HG03571 (cell line): ENCODE measurements at regions not wholly inside any gene's neighbourhood (a gene's known extent, or its start where the extent isn't known, plus 50 kb on each side); places are given as distances from the start of the nearest gene placed in this dataset.

Experiments
- ATAC-seq: cut with Tn5 transposase; IDR thresholded peaks from one replicate; pipeline ENCODE4 v1.9.1; 2021; ENCODE audit not compliant: unreplicated experiment

DNA sequence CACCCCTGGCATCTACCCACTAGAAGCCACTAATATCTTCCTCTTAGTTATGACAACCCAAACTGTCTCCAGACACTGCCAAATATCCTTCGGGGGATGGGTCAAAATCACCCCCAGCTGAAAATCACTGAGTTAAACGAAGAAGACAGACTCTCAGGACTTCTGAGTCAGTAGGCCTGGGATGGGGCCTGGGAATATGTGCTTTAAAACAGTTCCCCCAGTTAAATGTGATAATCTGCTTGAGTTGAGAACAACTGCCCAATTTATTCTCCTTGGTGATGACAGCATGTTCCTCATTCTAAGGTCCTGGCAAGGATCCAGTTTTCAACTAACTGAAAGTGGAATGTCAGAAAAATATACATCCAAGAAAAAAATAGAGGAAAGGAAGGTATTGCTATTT lies 52.4 kb downstream of the CBLL2 start:
- ATAC-seq = no peak

DNA sequence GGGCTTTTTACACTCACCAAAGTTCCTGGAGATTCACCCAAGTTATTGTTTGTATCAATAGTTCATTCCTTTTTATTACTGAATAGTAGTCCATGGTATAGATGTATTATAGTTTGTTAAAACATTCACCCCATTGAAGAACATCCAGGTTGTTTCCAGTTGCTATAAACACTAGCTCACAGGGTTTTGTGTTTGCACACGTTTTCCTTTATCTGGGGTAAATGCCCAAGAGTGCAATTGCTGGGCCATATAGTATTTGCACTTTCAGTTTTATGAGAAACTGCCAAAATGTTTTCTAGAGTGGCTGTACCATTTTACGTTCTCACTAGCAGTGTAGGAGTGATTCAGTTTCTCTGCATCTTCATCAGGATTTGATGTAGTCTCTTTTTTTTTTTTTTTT lies 57.1 kb downstream of the CBLL2 start:
- no peak for ATAC-seq

- no peak for ATAC-seq
Measured at GRCh38 chrX:22338740-22339139, 66.0 kb downstream of the CBLL2 start.

DNA sequence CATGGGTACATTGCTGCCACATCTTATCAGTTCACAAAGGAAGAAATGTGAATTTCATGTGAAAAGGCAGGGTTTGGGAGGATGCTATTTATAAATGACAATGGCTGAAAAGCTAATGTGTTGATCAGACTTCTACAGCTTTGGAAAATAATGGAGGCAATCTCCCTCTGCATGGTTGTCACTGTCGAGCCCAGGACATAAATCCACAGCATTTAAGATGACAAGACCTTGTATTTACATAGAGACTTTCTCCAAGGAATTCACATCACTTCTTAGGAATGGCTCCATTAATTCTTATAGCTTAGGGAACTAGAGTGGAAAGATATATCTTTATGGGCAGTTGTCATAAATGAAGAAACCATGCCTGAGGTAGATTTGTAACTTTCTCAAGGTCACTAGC lies 66.7 kb downstream of the CBLL2 start:
- no peak for ATAC-seq

DNA sequence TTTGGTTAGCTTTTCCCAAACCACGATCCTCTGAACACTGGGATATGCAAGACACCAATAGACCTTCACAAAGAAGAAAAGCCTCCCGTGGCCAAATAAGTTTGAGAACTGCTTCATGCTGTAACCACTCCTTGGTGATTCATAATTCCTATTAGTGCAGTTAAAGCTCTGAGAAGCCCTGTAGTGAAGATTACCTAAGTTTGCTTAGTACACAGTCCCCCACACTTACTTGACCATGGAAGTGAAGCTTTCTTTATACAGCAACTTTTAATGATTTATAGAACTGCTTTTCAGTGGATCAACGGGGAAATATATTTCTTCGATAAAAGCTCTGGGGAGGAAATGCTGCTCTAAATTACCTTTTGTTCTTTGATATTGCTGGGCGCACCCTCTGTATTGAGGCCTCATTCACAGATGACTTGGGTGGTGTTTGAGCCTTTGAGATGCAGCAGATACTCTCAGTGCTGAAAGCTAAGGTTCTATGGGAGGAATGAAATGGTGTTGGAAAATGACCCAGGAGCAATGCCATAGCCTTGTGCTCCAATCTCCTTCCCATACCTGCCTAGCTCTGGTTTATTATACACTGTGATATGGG lies 67.4 kb downstream of the CBLL2 start:
- no peak for ATAC-seq

GRCh38 chrX:22343192-22343591 lies 70.5 kb downstream of the CBLL2 start:
- ATAC-seq = no peak

GRCh38 chrX:22345884-22346283 lies 73.2 kb downstream of the CBLL2 start:
- no peak for ATAC-seq

GRCh38 chrX:22347491-22347890 lies 74.8 kb downstream of the CBLL2 start:
- ATAC-seq = no peak

DNA sequence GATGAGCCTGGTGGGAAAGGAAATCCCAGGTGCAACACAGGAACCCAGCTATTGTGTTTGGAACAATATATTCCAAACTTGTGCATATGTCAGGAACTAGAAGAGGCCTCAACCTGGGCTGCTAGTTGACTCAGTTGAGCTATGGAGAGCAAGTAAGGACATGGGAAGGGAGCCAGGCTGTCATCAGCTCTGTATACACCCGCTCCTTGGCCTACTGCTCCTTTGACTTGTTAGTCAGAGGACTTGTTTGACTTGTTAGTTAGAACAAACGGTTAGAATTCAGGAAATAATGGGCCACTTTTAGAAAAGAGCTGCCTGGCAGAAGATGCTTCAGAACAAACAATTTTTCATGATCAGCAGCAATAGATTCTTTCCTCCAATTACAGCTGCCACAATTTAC lies 76.4 kb downstream of the CBLL2 start:
- ATAC-seq = no peak

GRCh38 chrX:22351076-22351475 lies 78.4 kb downstream of the CBLL2 start:
- no peak for ATAC-seq

DNA sequence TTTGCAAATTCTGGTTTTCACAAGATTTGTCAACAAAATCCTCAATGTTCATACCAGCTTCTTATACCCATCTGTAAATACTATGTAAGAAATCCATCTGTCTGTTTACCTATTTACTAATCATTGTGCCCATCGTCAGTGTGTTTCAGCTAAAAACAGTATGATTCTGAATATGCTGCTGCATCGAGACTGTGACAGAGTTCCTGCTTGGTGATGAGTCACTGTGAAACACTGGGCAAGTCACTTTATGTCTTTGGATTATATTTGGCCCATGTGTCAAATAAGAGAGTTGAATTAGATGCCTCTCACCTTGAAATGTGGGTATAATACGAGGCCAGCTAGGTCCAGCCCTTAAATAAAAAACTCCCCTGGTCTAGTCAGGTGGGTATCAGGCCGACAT lies 79.3 kb downstream of the CBLL2 start:
- ATAC-seq = no peak

GRCh38 chrX:22357621-22358020 lies 84.9 kb downstream of the CBLL2 start:
- ATAC-seq = no peak

DNA sequence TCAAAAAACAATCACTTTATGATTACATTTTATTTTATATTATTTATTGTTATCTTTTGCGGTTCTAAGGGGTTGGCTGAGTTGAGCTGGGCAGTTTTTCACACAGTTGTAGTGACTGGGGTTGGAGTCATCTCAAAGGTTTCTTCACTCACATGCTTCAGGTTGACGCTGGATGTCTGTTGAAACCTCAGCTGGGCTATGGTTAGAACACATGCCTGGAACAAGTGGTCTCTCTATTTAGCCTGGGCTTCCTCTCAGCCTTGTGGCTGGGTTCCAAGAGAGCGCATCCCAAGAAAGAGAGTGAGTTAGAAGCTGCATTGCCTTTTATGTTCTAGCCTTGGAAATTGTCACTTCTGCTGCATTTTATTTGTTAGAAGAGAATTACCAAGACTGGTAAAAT lies 87.4 kb downstream of the CBLL2 start:
- ATAC-seq = no peak

- no peak for ATAC-seq
Measured at GRCh38 chrX:22365460-22365859, 92.7 kb downstream of the CBLL2 start.

DNA sequence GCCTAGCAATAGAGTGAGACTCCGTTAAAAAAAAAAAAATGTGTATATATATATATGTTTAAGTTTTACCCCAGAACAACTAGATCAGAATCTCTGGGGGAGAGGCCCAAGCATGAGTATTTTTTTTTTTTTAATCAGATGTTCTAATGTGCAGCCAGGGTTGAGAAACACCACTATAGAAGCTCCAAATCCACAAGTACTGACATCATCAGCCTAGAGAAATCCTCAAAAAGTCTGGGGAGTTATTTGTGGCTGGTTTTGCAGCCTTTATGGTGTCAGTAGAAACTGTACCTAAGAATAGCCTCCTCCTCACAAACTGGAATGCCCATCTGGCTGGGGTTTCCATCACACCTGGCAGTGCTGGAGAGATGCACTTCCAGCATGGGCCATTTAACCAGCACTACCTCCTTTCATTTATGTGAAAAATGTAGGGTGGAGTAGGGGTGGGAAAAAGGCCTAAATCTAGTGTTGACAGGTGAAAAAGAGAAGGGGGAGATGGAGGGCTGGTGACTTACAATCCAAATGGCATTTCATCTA lies 93.5 kb downstream of the CBLL2 start:
- no peak for ATAC-seq

GRCh38 chrX:22366906-22367305 lies 94.2 kb downstream of the CBLL2 start:
- no peak for ATAC-seq

- ATAC-seq = no peak
Measured at GRCh38 chrX:22373094-22373493, 100.4 kb downstream of the CBLL2 start.

DNA sequence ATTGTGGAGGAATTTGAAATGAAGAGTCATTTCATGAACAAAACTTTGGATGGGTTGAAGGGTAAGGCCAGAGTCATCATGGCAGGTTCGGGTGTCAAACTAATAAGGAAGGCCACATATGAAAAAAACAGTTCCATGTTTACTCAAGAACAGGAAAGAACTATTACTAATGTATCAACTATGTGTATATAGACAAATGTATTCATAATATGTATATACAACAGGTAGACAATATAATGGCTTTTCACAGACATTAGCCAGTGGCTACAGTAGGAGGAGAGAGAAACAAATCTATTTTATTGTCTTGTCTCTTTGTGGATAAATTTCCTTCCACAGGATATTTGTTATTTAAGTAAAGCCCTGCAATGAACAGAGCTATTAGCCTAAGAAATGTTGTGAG lies 101.1 kb downstream of the CBLL2 start:
- no peak for ATAC-seq

- ATAC-seq = no peak
Measured at GRCh38 chrX:22376369-22376768, 103.7 kb downstream of the CBLL2 start.

DNA sequence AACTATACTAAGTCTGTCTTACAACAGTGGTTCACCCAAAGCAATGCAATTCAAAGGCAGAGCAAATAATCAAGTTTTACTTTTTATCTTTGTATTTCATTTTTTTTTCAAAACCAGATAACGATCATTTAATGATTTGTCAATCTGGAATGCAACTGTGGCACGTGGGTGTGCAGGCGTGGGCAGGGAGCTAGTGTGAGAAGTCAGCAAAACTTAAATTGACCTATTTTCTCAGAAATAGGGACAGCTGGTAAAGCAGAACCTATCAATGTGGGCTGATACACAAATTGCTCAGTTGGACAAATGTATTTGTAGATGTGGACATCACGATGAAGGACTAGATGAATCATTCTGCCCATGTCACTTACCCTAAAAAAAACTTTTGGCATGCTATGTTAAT lies 105.6 kb downstream of the CBLL2 start:
- ATAC-seq = no peak

- ATAC-seq = no peak
Measured at GRCh38 chrX:22383988-22384387, 111.3 kb downstream of the CBLL2 start.

- no peak for ATAC-seq
Measured at GRCh38 chrX:22389556-22390179, 117.0 kb downstream of the CBLL2 start.
